Vagina (tissue), 2 donors: ENCODE measurements at regions not wholly inside any gene's neighbourhood (a gene's known extent, or its start where the extent isn't known, plus 50 kb on each side); places are given as distances from the start of the nearest gene placed in this dataset.

Experiments used
- DNase-seq, 2 donors: peaks; one replicate each; pipeline ENCODE4 v3.0.0-alpha.2; 2017; ENCODE audit errors: extremely low spot score in 2 of 2
- H3K27ac ChIP-seq: fragments of 200-600 bp; sonication (generic); one replicate; pipeline ENCODE4 v1.5.1; 2019
- H3K27me3 ChIP-seq: fragments of 200-600 bp; sonication (generic); one replicate; pipeline ENCODE4 v1.5.1; 2019
- H3K36me3 ChIP-seq, 2 donors: fragments of 200-600 bp; sonication (generic); one replicate each; pipeline ENCODE4 v1.5.1; 2017 to 2019
- H3K4me1 ChIP-seq: fragments of 200-600 bp; sonication (generic); one replicate; pipeline ENCODE4 v1.5.1; 2019
- H3K4me3 ChIP-seq, 2 donors: fragments of 200-600 bp; sonication (generic); 1 replicate in 1 of 2; 2 replicates in 1 of 2; pipeline ENCODE4 v1.5.1; 2016 to 2019
- H3K9me3 ChIP-seq: fragments of 200-600 bp; sonication (generic); one replicate; pipeline ENCODE4 v1.5.1; 2019
- CTCF ChIP-seq, 3 experiments: fragments of 450-650 bp in 2 of 3; fragments of 200-600 bp in 1 of 3; sonication (generic) in 1 of 3; IDR thresholded peaks; one replicate each; pipeline ENCODE4 v1.5.1; 2017 to 2019; ENCODE audit warnings: antibody characterized with exemption in 3 of 3, mild to moderate bottlenecking in 2 of 3, moderate library complexity in 2 of 3
- POLR2A ChIP-seq, 2 donors: fragments of 450-650 bp; IDR thresholded peaks; one replicate each; pipeline ENCODE4 v1.6.1; 2017; ENCODE audit warnings: antibody characterized with exemption in 2 of 2, mild to moderate bottlenecking in 2 of 2, moderate library complexity in 2 of 2
- POLR2AphosphoS5 ChIP-seq, 2 donors: sonication (generic); formaldehyde crosslinking; IDR thresholded peaks; one replicate each; pipeline ENCODE4 v1.9.0; 2017; ENCODE audit warnings: antibody characterized with exemption in 2 of 2, mild to moderate bottlenecking in 2 of 2, low read depth in 1 of 2; ENCODE audit not compliant: insufficient read depth in 1 of 2
- intact Hi-C: fragments of 100-400 bp; cut with DNase I; formaldehyde crosslinking; loops from one replicate; pipeline ENCODE4 v1.15.1; 2023

- no peak overlapping the region for H3K4me3 ChIP-seq
- no peaks in the 10 kb centered on the region for H3K27me3 ChIP-seq
- no peak overlapping the region for H3K27ac ChIP-seq
- no peaks in the 10 kb centered on the region for H3K36me3 ChIP-seq
- no peaks in the 10 kb centered on the region for H3K9me3 ChIP-seq
- intact Hi-C loops = no loop called here
- H3K4me1 ChIP-seq = no peaks in the 10 kb centered on the region
- no peak for DNase-seq
- TF ChIP-seq CTCF (IDR thresholded peaks at IDR 0.05) (no peak), POLR2AphosphoS5 (IDR thresholded peaks at IDR 0.05; ENCODE audit: insufficient read depth in 1 of 2, low read depth in 1 of 2) (no peak), POLR2A (IDR thresholded peaks at IDR 0.05) (no peak)
Observed at GRCh38 chr3:110710603-110711002, 361.0 kb upstream of the NECTIN3 start.

DNA sequence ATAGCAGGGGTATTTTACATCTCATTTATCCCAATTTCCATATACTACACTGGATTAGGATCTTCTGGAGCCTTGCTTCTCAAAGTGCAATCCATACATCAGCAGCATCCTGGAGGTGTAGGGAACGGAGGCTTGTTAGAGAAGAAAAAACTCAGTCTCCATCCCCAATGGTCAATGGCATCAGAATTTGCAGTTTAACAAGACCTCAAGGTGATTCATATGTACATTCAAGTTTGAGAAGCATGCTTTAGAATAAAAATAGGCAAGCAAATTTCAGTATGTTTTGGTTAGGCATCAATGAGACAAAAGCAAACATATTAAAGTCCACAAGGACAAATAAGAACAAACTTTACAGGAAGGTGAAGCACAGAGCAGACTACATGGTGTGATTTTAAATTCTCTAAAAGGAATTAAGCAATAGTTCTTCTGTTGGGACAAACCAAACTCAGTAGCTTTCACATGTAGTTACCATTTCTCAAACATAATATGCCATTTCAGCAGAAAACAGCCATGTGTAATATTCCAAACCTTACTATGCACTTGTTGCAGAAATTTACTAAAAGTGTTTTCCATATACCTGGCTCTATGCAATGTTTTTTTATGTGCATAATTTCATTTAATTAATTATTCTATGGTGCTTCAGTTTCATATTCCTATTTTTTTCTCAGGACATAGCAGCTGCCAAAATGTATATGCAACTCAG lies 360.3 kb upstream of the NECTIN3 start:
- H3K9me3 ChIP-seq = no peaks in the 10 kb centered on the region
- no peak for DNase-seq
- no peak overlapping the region for H3K4me3 ChIP-seq
- no peaks in the 10 kb centered on the region for H3K4me1 ChIP-seq
- intact Hi-C loops = no loop called here
- no peaks in the 10 kb centered on the region for H3K36me3 ChIP-seq
- no peak overlapping the region for H3K27ac ChIP-seq
- no peaks in the 10 kb centered on the region for H3K27me3 ChIP-seq
- TF ChIP-seq POLR2A (IDR thresholded peaks at IDR 0.05) (no peak), CTCF (IDR thresholded peaks at IDR 0.05) (no peak), POLR2AphosphoS5 (IDR thresholded peaks at IDR 0.05; ENCODE audit: insufficient read depth in 1 of 2, low read depth in 1 of 2) (no peak)

- TF ChIP-seq POLR2AphosphoS5 (IDR thresholded peaks at IDR 0.05; ENCODE audit: insufficient read depth in 1 of 2, low read depth in 1 of 2) = no peak
- no peak for TF ChIP-seq CTCF (IDR thresholded peaks at IDR 0.05)
- no peak for TF ChIP-seq POLR2A (IDR thresholded peaks at IDR 0.05)
- H3K36me3 ChIP-seq = no peaks in the 10 kb centered on the region
- H3K4me3 ChIP-seq = no peak overlapping the region
- intact Hi-C loops = no loop called here
- no peaks in the 10 kb centered on the region for H3K27me3 ChIP-seq
- H3K4me1 ChIP-seq = no peaks in the 10 kb centered on the region
- H3K9me3 ChIP-seq = no peaks in the 10 kb centered on the region
- H3K27ac ChIP-seq = no peak overlapping the region
- no peak for DNase-seq
Observed at GRCh38 chr3:110711851-110712516, 359.6 kb upstream of the NECTIN3 start.

- Histone ChIP-seq H3K4me3 (no peak overlapping the region), H3K9me3 (no peaks in the 10 kb centered on the region), H3K4me1 (no peaks in the 10 kb centered on the region), H3K36me3 (no peaks in the 10 kb centered on the region), H3K27me3 (no peaks in the 10 kb centered on the region), H3K27ac (no peak overlapping the region)
- no peak for TF ChIP-seq CTCF (IDR thresholded peaks at IDR 0.05)
- DNase-seq = no peak
- intact Hi-C loops = no loop called here
Observed at GRCh38 chr3:110727056-110727455, 344.6 kb upstream of the NECTIN3 start.

- DNase-seq = no peak
- TF ChIP-seq POLR2A (IDR thresholded peaks at IDR 0.05) (no peak), POLR2AphosphoS5 (IDR thresholded peaks at IDR 0.05; ENCODE audit: insufficient read depth in 1 of 2, low read depth in 1 of 2) (no peak)
- Histone ChIP-seq H3K9me3 (no peaks in the 10 kb centered on the region), H3K4me3 (no peak overlapping the region), H3K27ac (no peak overlapping the region), H3K4me1 (no peaks in the 10 kb centered on the region), H3K27me3 (no peaks in the 10 kb centered on the region), H3K36me3 (no peaks in the 10 kb centered on the region)
- intact Hi-C loops = no loop called here
Observed at GRCh38 chr3:110731148-110731547, 340.5 kb upstream of the NECTIN3 start.
